ENCODE measurements at regions not wholly inside any gene's neighbourhood (a gene's known extent, or its start where the extent isn't known, plus 50 kb on each side); places are given as distances from the start of the nearest gene placed in this dataset.

GRCh38 chr16:65618333-65618732 is 496.5 kb upstream of the CDH11 start (continued):
- no peak for TF ChIP-seq ZBTB33 (IDR thresholded peaks at IDR 0.05; ENCODE audit: extremely low read depth, insufficient replicate concordance, low read length)

GRCh38 chr16:65617421-65617820 is 495.6 kb upstream of the CDH11 start:
- no peak overlapping the region for H3K4me3 ChIP-seq (replicated peaks in 1 of 2; ENCODE audit: low read depth in 1 of 2, low read length in 2 of 2)
- H3K27ac ChIP-seq (ENCODE audit: low read depth, low read length) = no peak overlapping the region
- RAD21 ChIA-PET (ENCODE audit: low non-redundant PET in 1 of 2, low total read pairs in 2 of 2, uncharacterized antibody in 2 of 2, unreplicated experiment in 2 of 2) = no interaction called here
- CTCF ChIA-PET = no interaction called here
- H3K9me2 ChIP-seq (ENCODE audit: insufficient read depth) = no peaks in the 10 kb centered on the region
- H3K79me2 ChIP-seq (ENCODE audit: insufficient read depth, low read length) = no peaks in the 10 kb centered on the region
- H4K20me1 ChIP-seq (ENCODE audit: insufficient read depth) = no peaks in the 10 kb centered on the region
- ATAC-seq = no peak
- BruUV-seq (replicated peaks) = no TSS peak
- POLR2A ChIA-PET = no interaction called here
- intact Hi-C loops (cut with micrococcal nuclease) = no loop called here
- H3K4me1 ChIP-seq (ENCODE audit: control insufficient read depth in 1 of 2, insufficient read depth in 2 of 2, low read length in 2 of 2) = no peaks in the 10 kb centered on the region
- H3K9me3 ChIP-seq (ENCODE audit: control insufficient read depth in 1 of 2, insufficient read depth in 1 of 2, low read depth in 1 of 2, low read length in 2 of 2) = no peaks in the 10 kb centered on the region; a peak in 2 of 4 replicates
- H3K4me2 ChIP-seq (ENCODE audit: low read length) = no peak overlapping the region
- no peak overlapping the region for H3K9ac ChIP-seq (ENCODE audit: low read length)
- H2AFZ ChIP-seq (ENCODE audit: low read depth, low read length, poor library complexity, severe bottlenecking) = no peak overlapping the region
- no peak for DNase-seq (ENCODE audit: low read depth, low spot score)
- no peaks in the 10 kb centered on the region for H3K27me3 ChIP-seq (ENCODE audit: insufficient read depth, low read length)
- no peaks in the 10 kb centered on the region for H3K36me3 ChIP-seq (ENCODE audit: control insufficient read depth in 1 of 2, insufficient read depth in 2 of 2, low read length in 2 of 2)
- TF ChIP-seq ATF3 (IDR thresholded peaks at IDR 0.05) (no peak), TCF7L2 (IDR thresholded peaks at IDR 0.05; ENCODE audit: borderline replicate concordance, extremely low read depth, insufficient read depth, insufficient read length) (no peak), ZFX (IDR thresholded peaks at IDR 0.05) (no peak), SIN3A (IDR thresholded peaks at IDR 0.05; ENCODE audit: low read depth) (no peak), CBX3 (IDR thresholded peaks at IDR 0.05; ENCODE audit: low read depth) (no peak), EZH2 (IDR thresholded peaks at IDR 0.05) (no peak), ZNF274 (IDR thresholded peaks at IDR 0.05; ENCODE audit: low read depth, low read length) (no peak), YY1 (IDR thresholded peaks at IDR 0.05; ENCODE audit: extremely low read depth, insufficient replicate concordance, low read depth, low read length) (no peak), POLR2A (IDR thresholded peaks at IDR 0.05; ENCODE audit: borderline replicate concordance, extremely low read depth, insufficient read depth, insufficient read length) (no peak), RAD21 (IDR thresholded peaks at IDR 0.05; ENCODE audit: low read depth) (no peak), ZBTB33 (IDR thresholded peaks at IDR 0.05; ENCODE audit: extremely low read depth, insufficient replicate concordance, low read length) (no peak), EZH2phosphoT487 (IDR thresholded peaks at IDR 0.05; ENCODE audit: borderline replicate concordance) (no peak), FOSL1 (IDR thresholded peaks at IDR 0.05; ENCODE audit: low read depth) (no peak), SRF (IDR thresholded peaks at IDR 0.05; ENCODE audit: low read depth) (no peak), EGR1 (IDR thresholded peaks at IDR 0.05; ENCODE audit: low read depth) (no peak), REST (IDR thresholded peaks at IDR 0.05; ENCODE audit: low read depth) (no peak)
